GM18907 (cell line): ENCODE measurements at regions not wholly inside any gene's neighbourhood (a gene's known extent, or its start where the extent isn't known, plus 50 kb on each side); places are given as distances from the start of the nearest gene placed in this dataset.
"Not testable (repeated sequence)": the region's sequence is repeated elsewhere in the genome, so short reads cannot be mapped to it uniquely, and the experiment has no call there.

Experiments
- ATAC-seq: cut with Tn5 transposase; IDR thresholded peaks from one replicate; pipeline ENCODE4 v1.9.1; 2021; ENCODE audit warnings: mild to moderate bottlenecking, moderate library complexity; ENCODE audit not compliant: unreplicated experiment

DNA sequence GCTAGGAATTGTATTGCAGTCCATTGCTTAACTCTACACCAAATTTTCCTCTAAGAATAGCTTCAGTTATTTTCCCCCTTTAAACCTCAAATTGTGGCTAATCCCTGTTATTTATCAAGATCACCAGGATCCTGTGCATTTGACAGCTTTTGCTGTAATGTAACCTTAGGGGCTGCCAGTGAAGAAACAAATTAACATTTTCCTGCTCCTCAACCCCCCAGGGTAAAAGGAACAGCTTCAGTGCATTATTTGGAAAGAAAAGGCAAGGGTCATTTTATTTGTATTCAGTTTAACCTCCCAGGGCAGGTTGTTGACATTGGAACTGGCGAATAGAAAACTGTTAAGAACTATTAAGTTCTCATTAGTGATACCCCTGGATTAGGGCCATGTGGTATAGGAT is 57.0 kb downstream of the PCDH20 start:
- ATAC-seq: no peak

DNA sequence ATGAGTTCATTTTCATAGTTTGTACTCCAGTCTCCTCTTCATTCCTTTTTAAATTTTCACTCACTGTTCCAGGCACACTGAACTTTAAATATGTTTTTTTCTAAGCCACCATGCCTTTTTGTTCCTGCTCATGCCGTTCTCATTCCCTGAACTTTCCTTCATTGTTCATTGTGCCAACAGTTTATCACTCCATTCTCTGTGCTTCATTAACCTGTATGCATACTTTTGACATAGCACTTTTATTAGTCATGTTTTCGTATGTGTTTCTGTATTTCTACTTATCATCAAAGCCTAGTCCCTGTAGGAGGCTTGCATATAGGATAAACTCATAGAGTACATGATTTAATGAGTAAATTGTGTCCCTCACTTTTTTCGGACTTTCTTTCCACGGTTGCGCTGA is 65.3 kb downstream of the PCDH20 start:
- no peak for ATAC-seq

DNA sequence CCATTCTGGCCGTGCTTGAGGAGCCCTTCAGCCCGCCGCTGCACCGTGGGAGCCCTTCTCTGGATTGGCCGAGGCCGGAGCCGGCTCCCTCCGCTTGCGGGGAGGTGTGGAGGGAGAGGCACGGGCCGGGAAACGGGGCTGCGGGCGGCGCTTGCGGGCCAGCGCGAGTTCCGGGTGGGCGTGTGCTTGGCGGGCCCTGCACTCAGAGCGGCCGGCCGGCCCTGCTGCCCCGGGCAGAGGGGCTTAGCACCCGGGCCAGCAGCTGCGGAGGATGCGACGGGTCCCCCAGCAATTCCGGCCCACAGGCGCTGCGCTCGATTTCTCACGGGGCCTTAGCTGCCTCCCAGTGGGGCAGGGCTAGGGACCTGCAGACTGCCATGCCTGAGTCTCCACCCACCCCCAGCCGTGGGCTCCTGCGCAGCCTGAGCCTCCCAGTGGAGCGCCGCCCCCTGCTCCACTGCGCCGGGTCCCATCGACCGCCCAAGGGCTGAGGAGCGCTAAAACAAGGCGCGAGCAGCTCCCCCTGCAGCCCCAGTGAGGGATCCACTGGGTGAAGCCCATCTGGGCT is 76.5 kb downstream of the PCDH20 start:
- no peak for ATAC-seq

DNA sequence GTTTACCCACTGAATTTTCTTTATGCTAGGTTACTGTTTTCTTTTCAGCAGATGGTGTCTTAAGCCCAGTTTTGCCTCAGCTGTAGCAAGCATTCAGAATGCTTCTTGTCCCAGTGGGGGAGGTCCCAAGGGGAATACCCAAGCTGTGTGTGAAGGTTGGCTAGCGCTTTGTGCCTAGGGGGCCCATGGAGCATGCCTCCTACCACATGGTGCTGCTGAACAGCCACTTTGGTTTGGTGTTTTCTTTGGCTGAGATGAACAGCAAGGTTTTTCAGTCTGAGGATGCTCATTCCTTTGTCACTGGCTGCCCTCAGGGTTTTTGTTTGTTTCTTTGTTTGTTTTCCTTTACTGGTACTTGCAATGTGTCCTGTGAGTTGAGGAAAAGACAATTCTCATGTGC is 99.0 kb downstream of the PCDH20 start:
- no peak for ATAC-seq

DNA sequence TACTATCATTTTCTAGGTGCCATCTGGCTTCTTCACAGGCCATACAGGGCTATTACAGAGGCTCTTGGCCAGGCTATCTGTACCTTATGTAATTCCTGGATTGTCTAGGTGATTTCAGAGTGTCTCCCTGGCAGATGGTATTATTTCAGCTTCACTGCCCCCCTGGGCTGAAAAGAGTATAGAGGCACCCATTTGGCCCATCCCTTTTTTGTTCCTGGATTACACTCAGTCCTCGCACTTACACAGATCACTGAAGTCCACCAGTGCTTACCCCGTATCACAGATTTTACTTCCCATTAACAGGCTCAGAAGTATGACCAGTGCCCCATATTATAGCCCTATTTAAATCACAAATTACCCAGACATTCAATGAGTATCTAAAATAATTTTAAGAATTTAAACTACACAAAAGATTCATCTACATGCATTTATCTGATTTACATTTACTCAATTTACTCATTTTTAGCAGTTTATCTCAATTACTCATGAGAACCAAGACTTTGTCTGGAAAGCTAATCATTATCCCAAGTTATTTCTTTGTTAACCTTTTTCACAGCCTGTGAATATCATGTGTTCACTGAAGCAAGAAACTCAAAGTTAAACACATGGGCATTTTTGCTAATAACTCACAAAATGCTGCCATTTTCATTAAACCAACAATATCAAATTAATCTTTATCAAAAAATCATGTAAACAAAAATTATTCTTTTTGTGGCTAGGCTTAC is 121.0 kb downstream of the PCDH20 start:
- ATAC-seq: no peak

DNA sequence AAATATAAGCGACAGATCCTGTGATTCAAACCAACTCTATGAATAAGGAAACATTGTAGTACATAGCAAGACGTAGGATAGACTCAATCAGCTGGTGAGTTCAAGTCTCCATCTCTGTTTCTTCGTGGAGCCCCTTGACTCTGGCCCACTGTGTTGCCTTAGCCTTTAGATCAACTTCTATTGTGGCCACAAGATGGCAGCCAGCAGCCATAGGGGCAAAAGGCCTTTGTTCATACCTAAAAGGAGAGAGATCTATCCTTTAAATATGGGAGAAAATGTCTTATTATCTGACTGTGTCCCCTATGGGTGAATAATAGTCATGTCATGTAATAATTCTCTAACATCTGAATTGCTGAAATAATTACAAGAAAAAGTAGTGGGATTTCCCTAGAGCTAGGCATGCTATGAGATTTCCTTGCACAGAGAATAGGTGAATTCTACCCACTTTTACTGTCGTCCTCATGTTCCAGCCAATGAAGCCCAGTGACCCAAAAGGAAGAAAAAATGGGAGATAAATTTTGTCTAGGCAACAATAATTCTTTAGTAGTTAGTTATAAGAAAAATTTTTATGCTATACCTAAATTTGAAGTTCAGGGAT is 129.4 kb downstream of the PCDH20 start:
- no peak for ATAC-seq

DNA sequence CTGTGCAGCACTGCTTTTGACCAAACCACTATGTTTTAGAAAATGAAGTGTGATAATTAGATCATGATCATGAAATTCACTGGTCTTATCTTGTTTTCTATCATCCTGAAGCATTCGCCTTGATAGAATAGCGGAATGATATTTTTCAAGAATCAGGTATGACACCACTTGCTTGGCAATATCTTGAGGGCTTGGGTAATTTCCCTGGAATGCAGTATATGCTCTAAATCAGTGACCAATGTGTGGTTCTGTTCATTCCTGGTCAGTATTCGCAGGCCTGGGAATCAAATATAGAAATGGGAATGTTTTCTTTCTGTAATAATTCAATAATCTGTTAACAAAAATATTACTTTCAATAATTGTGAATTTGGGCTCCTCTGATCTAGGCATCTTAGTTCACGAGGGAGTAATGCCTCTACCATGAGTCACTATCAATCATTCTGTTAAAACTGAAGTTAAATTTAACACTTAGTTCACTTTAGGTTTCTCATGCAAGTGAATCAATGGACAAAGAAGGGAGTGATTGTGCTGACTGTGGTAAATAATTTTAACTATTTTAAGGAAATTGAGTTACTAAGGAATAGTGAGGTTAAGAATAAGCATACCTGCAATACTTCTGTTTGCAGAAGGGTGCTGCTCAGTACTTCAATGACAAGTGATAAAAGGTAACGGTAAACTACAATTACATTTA is 137.9 kb downstream of the PCDH20 start:
- no peak for ATAC-seq

DNA sequence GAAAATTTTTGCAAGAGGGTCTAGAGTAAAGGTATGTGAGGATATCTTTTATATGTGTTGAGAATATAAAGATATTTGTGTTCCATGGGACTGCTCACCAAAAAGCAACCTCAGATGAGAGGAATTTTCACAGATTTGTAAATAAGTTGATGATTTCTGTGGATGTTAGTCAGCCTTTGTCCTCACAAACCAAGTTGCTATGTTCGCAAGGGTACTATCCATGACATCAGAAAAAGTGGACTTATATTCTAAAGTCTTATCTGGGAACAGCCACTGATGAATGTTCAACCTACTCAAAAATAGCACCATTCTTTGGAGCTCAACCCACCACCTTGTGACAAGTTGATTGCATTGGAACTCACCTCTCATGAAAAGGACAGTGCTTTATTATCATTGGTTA is 138.6 kb downstream of the PCDH20 start:
- no peak for ATAC-seq

DNA sequence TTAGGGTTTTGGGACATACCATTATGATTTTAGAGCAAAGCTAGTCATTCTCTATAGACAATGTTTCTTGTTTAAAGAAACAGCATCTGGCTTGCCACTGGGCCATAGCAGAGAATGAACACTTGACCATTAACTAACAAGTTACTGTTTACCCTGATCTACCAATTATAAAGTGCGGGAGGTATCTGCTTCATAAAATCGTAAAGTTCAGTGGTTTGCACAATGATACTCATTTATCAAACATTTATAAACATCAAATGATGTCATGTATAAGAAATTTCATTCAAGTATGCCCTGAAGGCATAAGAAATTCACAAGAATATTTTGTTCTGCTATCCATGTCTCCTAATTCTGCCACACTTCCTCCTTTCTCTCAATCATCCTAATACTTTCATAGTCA is 139.2 kb downstream of the PCDH20 start:
- ATAC-seq: no peak

DNA sequence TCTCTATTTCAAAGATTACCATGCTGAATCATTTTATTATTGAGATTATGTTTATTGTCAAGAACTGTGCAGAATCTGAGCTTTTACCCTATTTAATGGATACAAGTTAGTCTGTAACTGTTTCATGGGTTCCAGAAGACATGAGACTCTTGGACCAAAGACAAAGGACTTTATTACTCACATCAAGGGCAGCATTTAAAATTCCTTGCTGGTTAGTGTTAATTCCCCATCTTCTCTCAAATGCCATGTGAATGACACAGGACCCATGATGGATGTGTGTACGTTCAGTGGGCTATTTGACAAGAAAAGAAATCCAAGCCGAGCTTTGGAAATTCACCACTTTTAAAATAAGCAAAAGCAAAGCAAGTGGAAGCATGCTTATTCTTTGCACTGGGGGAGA is 139.9 kb downstream of the PCDH20 start:
- ATAC-seq: no peak

DNA sequence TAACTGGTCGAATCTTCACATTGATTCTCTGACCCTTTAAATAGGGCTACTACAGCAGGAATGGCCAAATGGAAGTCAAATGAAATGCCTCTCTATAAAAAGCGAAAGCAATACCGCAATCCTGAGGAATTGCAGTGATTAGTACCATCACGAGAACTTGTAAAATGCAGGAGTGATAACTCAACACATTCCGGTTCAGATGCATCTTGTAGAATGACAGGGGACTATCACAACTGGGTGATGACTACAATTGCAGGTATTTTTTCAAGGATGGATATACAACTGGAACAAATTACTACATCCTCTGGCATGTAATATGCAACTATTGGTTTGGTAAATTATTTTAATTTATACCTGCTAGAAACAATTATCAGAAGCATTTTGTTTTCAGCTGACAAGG is 140.4 kb downstream of the PCDH20 start:
- ATAC-seq: no peak

DNA sequence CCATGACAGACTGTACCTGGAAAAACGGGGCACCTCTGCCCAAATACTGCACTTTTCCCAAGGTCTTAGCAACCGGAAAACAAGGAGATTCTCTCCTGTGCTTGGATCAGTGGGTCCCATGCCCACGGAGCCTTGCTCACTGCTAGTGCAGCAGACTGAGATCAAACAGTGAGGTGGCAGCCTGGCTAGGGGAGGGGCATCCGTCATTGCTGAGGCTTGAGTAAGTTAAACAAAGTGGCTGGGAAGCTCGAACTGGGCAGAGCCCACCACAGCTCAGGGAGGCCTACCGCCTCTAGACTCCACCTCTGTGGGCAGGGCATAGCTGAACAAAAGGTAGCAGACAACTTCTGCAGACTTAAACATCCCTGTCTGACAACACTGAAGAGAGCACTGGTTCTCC is 148.8 kb downstream of the PCDH20 start:
- not testable (repeated sequence) for ATAC-seq

DNA sequence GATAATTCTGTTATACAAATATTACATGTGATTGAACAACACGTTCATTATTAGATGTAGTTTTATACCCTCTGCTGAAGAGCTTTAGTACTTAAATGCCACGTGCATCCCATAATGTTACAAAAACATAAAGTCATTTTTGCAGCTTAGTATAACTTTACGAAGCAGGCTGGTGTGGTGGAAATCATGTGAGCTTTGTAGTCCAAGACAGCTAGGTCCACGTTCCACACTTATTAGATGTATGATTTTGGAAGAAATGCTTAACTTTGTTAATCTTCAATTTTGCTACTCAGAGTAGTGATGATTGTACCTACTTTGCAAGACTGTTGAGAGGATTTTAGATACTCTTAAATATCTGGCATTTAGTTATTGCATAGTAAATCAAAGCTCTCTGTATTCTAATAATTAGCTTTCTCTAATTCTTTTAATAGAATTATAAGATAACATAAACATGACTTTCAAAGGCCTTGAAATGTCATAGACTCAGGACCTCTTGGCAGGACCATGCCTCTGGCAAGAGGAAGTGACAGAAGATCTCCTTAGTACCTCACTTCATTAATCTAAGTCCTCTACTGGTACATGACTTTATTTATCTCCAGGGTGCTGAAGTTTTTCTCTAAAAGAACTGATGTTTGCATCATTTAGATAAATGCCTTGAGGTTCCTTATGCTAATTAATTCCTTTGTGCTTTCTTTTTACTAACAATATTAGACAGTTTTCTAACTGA is 153.7 kb downstream of the PCDH20 start:
- ATAC-seq: no peak

DNA sequence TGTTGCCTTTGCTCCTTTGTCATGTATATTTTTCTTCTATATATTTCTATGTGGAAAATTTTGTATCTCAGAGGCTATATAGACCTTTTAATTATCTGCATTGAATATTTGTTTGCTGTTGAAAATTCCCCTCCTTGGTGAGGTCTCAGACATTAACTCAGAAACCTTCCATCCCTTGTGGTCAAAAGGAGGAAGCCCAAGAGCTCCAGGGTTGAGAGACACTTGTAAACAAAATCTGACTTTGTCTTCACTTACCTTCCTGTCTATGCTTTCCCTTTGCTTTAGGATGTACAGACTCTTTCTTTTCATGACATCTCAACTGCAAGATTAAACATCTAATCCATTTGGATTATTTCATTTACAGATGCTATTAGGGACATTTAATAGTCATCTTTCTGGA is 157.5 kb downstream of the PCDH20 start:
- no peak for ATAC-seq

DNA sequence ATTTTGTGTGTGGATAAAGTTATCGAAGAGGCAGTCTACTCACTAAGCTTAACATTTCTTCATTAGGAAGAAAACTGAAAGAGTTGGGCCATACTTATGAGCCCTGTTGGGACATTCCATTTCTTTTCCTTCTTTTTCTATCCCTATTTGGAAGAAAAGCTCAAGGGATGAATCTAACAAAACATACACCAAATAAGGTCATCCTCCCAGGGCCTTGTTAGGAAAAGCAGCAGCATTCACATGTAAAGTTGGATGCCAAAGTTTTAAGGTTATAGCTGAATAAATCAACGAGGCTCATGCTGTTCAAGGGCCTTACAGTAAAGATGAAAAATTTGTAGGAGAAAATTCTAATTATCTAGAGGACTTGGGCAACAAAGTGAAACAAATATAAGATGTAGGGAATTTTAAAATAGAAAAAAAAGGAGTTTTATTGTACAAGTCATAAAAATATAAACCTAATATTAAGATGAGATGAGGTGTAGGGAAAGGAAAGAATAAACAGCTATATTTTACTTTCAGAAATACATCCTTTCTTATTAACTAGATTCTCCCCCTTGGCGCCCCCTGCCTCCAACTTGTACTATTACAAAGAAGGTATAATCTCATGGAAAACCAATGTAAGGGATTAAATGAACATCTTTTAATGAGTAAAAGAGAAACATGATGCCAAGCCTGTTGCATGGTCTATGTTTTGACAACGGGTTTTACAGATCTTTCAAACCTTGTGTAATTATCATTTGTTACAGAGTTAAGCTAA is 160.4 kb downstream of the PCDH20 start:
- no peak for ATAC-seq

DNA sequence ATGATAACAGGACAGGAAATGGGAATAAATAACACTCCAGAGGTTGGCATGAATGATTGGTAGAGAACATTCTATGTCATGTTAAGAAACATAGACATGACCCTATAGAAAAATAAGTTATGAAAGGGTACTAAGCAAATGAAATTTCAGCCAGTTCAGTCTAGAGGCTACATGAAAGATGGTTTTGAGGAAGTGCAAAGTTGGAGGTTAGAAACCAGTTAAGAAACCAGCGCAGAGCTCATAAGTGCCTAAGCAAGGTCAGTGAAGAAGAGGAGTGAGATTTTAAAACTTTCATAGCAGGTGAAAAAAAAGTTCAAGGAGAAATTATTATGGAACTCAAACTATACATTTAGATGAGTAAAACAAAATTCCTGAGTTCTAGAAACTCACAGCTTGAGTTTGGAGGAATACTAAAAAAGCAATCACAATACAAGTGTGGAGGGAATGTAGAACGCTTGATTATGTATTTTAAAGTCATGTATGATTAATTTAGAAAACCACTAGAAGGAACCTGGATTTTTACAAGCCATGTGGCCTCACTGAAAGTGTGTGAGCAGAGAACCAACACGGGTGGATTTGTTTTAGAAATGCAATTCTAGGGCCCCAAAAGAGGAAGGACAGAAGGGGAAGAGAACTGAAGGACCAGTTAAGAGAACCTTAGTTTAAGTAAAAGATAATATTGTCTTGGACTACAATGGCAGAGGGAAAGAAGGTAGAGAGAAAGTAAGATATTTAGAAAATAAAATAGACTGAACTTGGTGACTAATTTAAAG is 162.4 kb downstream of the PCDH20 start:
- ATAC-seq: no peak

DNA sequence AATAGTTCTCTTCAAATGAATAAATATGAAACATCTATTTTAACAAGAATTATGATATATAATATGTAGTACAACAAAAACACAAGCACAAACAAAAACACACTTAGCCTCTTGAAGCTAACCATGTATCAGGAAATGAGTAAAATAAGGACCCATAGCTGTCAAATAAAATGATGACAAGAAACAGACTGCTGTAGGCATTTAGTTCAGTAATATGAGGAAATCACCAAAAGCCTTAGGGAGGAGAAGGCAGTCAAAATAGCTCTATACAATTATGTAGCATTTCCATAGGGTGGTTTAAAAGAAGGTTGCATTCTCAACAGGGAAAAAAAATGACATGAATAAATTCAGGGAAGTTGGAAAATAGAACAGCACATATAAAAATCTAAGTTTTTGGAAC is 163.4 kb downstream of the PCDH20 start:
- ATAC-seq: no peak

DNA sequence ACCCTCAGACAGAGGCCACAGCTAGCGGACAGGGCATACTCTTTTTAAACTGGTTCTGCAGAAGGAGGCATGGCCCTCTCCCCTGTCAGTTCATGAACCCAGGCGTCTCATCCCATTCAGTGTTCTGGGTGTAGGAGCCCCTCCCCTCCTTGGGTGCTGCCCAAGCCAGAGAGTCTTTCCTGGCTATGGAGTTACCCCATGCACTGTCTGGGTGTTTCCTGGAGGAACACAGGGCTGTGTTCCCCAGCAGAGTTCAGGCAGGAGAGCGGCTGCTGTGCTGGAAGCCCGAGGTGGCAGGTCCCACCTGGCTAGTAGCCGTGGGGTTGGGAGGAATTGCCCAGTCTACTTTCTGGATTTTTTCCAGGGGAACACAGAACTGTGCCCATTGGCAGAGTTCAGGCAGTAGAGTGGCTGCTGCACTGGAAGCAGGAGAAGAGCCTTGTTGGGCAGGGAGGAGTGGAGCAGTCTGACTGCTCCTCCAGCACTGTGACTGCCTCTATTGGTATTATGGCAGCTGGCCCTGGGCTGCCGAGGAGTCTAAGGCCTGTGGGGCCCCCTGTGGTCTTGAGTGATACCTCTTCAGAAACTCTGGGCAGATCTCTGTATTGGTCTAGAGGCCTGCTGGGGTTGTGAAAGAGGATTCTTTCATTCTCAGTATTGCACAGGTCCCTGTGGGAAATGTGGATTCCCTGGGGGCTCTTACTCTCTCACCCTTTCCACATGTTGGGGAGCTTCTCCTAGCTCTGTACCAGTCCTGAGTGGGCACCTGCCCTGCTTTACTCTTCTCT is 168.3 kb downstream of the PCDH20 start:
- peak; percentile 91 for ATAC-seq

DNA sequence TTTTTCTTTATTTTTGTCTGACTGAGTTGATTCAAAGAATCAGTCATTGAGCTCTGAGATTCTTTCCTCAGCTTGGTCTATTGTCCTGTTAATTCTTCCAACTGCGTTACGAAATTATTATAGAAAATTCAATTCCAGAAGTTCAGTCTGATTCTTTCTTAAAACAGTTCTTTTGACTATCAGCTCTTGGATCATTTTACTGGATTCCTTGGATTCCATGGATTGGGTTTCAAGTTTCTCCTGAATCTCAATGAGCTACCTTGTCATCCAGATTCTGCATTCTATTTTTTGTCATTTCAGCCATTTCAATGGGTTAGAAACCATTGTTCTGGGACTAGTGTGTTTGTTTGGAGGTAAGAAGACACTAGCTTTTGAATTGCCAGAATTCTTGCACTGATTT is 169.3 kb downstream of the PCDH20 start:
- ATAC-seq: no peak
